PFSK-1 (cell line): ENCODE measurements at regions not wholly inside any gene's neighbourhood (a gene's known extent, or its start where the extent isn't known, plus 50 kb on each side); places are given as distances from the start of the nearest gene placed in this dataset.

Source experiments
- FOXP2 ChIP-seq: optimal IDR thresholded peaks from 2 replicates; pipeline ENCODE3; 2011; ENCODE audit warnings: borderline replicate concordance, control low read depth, inconsistent platforms; ENCODE audit not compliant: insufficient read depth; ENCODE audit errors: extremely low read length, extremely low read depth
- POLR2AphosphoS5 ChIP-seq: IDR thresholded peaks from 2 replicates; pipeline ENCODE4 v1.6.1; 2012; ENCODE audit warnings: low read depth, mild to moderate bottlenecking, control low read depth, low read length, moderate library complexity
- REST ChIP-seq, 2 experiments: IDR thresholded peaks; 2 replicates each; pipeline versions ENCODE4 v1.6.1 to v1.8.0; 2011 to 2012; ENCODE audit warnings: low read depth in 2 of 2, low read length in 2 of 2, control low read depth in 1 of 2, inconsistent platforms in 1 of 2, mild to moderate bottlenecking in 1 of 2, moderate library complexity in 1 of 2; ENCODE audit not compliant: insufficient read depth in 1 of 2
- SIN3A ChIP-seq: IDR thresholded peaks from 2 replicates; pipeline ENCODE4 v1.6.1; 2012; ENCODE audit warnings: mild to moderate bottlenecking, low read length, moderate library complexity, borderline replicate concordance; ENCODE audit not compliant: insufficient read depth
- TAF1 ChIP-seq: IDR thresholded peaks from 2 replicates; pipeline ENCODE4 v1.6.1; 2012; ENCODE audit warnings: low read length, control low read depth, borderline replicate concordance; ENCODE audit not compliant: insufficient read depth

GRCh38 chr6:92848901-92849300, 570.5 kb downstream of the EPHA7 start:
- TF ChIP-seq TAF1 (no peak), POLR2AphosphoS5 (no peak), SIN3A (no peak), REST (IDR thresholded peaks at IDR 0.05; ENCODE audit: insufficient read depth in 1 of 2, low read depth in 2 of 2, low read length in 2 of 2) (no peak), FOXP2 (no peak)

GRCh38 chr6:92848459-92848858, 570.9 kb downstream of the EPHA7 start:
- TF ChIP-seq REST (IDR thresholded peaks at IDR 0.05; ENCODE audit: insufficient read depth in 1 of 2, low read depth in 2 of 2, low read length in 2 of 2) (no peak), POLR2AphosphoS5 (no peak), SIN3A (no peak), FOXP2 (no peak), TAF1 (no peak)

- TF ChIP-seq REST (IDR thresholded peaks at IDR 0.05; ENCODE audit: insufficient read depth in 1 of 2, low read depth in 2 of 2, low read length in 2 of 2): no peak
- no peak for TF ChIP-seq SIN3A
- no peak for TF ChIP-seq FOXP2
- no peak for TF ChIP-seq POLR2AphosphoS5
- TF ChIP-seq TAF1: no peak
Measured at GRCh38 chr6:92847988-92848387, 571.4 kb downstream of the EPHA7 start.

GRCh38 chr6:92840246-92840930, 579.0 kb downstream of the EPHA7 start:
- TF ChIP-seq SIN3A: no peak
- no peak for TF ChIP-seq POLR2AphosphoS5
- TF ChIP-seq REST (IDR thresholded peaks at IDR 0.05; ENCODE audit: insufficient read depth in 1 of 2, low read depth in 2 of 2, low read length in 2 of 2): no peak
- TF ChIP-seq FOXP2: no peak
- no peak for TF ChIP-seq TAF1

- no peak for TF ChIP-seq TAF1
- TF ChIP-seq FOXP2: no peak
- TF ChIP-seq SIN3A: no peak
- TF ChIP-seq REST (IDR thresholded peaks at IDR 0.05; ENCODE audit: insufficient read depth in 1 of 2, low read depth in 2 of 2, low read length in 2 of 2): no peak
- TF ChIP-seq POLR2AphosphoS5: no peak
Measured at GRCh38 chr6:92828788-92829187, 590.6 kb downstream of the EPHA7 start.
